Pancreas (tissue), 10 donors: ENCODE measurements at regions not wholly inside any gene's neighbourhood (a gene's known extent, or its start where the extent isn't known, plus 50 kb on each side); places are given as distances from the start of the nearest gene placed in this dataset.
"Not testable (repeated sequence)": the region's sequence is repeated elsewhere in the genome, so short reads cannot be mapped to it uniquely, and the experiment has no call there.

Experiments
- ATAC-seq, 4 donors: fragments of 200-7000 bp; cut with Tn5 transposase; one replicate each; pipeline versions ENCODE4 v1.8.0 to v1.9.1; 2020; ENCODE audit warnings: mild to moderate bottlenecking in 4 of 4, moderate library complexity in 4 of 4
- DNase-seq, 6 donors: peaks; one replicate each; pipeline ENCODE4 v3.0.0-alpha.2; 2020
- FAIRE-seq: peaks from 2 replicates; lab custom pipeline; 2012; peaks lifted over from hg19 to GRCh38; lab: Jason Lieb, UNC
- H3K27ac ChIP-seq, 4 donors: fragments of 200-600 bp; sonication (generic); 1 replicate in 3 of 4; 2 replicates in 1 of 4; pipeline versions ENCODE4 v1.5.0 to v1.8.0; 2020
- H3K27me3 ChIP-seq, 4 donors: fragments of 200-600 bp; one replicate each; pipeline ENCODE4 v1.8.0; 2021
- H3K36me3 ChIP-seq, 3 donors: fragments of 200-600 bp; sonication (generic) in 1 of 3; one replicate each; pipeline versions ENCODE4 v1.5.0 to v1.8.0; 2020 to 2021
- H3K4me1 ChIP-seq, 3 donors: fragments of 200-600 bp; one replicate each; pipeline ENCODE4 v1.8.0; 2021
- H3K4me3 ChIP-seq, 4 donors: fragments of 200-600 bp; sonication (generic) in 2 of 4; one replicate each; pipeline versions ENCODE4 v1.5.0 to v1.8.0; 2020 to 2021
- H3K9me3 ChIP-seq, 4 donors: fragments of 200-600 bp; one replicate each; pipeline ENCODE4 v1.8.0; 2021
- WGBS, 2 donors: extraction: QIAGEN DNeasy Blood & Tissue Kit; methylation state at CpG; one replicate each; pipeline ENCODE4 v1.1.7; 2013; 5-methylcytosine and 5-hydroxymethylcytosine counted together
- intact Hi-C, 3 donors: fragments of 100-400 bp; cut with DNase I; formaldehyde crosslinking; loops; one replicate each; pipeline versions ENCODE4 v1.11.1 to v1.14.2; 2022
- TF ChIP-seq, protein P1 (sequence below), 4 donors: fragments of 200-600 bp; sonication (generic) in 3 of 4; IDR thresholded peaks; one replicate each; pipeline versions ENCODE4 v1.5.0 to v1.8.0; 2021; ENCODE audit warnings: antibody characterized with exemption in 4 of 4
- donor health status: healthy with polysubstance abuse.
- donor health status: DM: no; HTN: no; CAD: no; lungs with moderate emphysema.
- donor health status: DM: no; HTN: no; CAD: no.
- donor health status: control.
- donor health status: control.
- donor health status: Bipolar disorder and iron deficiency.
- donor health status: DM: yes; HTN: yes; CAD: no.
- donor health status: DM: no; HTN: no; CAD: no.
- donor health status: DM: no; HTN: no; CAD: no.
- donor health status: DM: yes; HTN: yes; CAD: no.

DNA sequence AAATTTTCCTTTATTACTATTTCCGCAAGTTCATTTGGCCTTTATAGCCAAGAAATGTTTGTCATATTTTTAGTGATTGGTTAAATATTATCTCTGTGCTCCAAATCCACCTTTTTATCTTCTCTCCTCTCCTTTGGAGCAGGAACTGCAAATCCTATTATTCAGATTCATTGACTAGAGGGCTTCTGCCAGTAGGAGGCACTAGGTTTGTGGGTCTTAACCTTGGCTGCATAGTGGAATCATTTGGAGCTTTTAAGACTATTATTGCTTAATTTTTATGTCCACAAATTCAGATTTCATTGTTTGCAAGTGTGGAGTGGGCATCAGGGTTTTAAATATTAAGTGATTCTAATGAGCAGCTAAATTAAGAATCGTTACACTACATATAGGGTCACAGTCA, 75.3 kb upstream of the SYT10 start:
- FAIRE-seq (no peak), ATAC-seq (no peak), DNase-seq (no peak)
- Histone ChIP-seq H3K4me3 (no peak overlapping the region), H3K36me3 (no peaks in the 10 kb centered on the region), H3K9me3 (no peaks in the 10 kb centered on the region), H3K27ac (no peak overlapping the region), H3K4me1 (no peaks in the 10 kb centered on the region), H3K27me3 (no peaks in the 10 kb centered on the region)
- TF ChIP-seq, protein P1, sequence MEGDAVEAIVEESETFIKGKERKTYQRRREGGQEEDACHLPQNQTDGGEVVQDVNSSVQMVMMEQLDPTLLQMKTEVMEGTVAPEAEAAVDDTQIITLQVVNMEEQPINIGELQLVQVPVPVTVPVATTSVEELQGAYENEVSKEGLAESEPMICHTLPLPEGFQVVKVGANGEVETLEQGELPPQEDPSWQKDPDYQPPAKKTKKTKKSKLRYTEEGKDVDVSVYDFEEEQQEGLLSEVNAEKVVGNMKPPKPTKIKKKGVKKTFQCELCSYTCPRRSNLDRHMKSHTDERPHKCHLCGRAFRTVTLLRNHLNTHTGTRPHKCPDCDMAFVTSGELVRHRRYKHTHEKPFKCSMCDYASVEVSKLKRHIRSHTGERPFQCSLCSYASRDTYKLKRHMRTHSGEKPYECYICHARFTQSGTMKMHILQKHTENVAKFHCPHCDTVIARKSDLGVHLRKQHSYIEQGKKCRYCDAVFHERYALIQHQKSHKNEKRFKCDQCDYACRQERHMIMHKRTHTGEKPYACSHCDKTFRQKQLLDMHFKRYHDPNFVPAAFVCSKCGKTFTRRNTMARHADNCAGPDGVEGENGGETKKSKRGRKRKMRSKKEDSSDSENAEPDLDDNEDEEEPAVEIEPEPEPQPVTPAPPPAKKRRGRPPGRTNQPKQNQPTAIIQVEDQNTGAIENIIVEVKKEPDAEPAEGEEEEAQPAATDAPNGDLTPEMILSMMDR (IDR thresholded peaks at IDR 0.05) = no peak
- WGBS, 2 donors = 77 to 85% methylated on average over 2 of the region's 2 CpGs
- intact Hi-C loops = no loop called here

DNA sequence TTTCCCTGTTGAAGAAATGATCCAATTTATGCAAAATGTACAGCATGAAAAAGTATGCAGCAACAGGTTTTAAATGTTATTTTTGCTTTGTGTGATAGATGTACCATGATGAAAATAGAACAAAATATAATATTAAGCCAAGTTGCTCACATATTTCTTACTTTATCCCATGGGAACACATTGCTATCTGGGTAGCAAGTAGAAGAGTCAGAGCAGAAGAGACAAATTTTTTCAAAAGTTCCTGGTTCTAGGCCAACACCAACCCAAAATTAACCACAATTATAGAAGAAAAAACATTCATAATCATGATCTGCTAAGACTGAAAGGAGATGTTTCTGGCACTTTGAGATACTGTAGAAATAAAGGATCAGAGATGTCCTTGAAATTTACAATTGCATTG, 79.9 kb upstream of the SYT10 start:
- H3K36me3 ChIP-seq = no peaks in the 10 kb centered on the region
- no peaks in the 10 kb centered on the region for H3K27me3 ChIP-seq
- intact Hi-C loops = no loop called here
- FAIRE-seq (no peak), DNase-seq (no peak), ATAC-seq (no peak)
- no peaks in the 10 kb centered on the region for H3K9me3 ChIP-seq
- H3K27ac ChIP-seq = no peak overlapping the region
- H3K4me1 ChIP-seq = no peaks in the 10 kb centered on the region
- TF ChIP-seq, protein P1 (IDR thresholded peaks at IDR 0.05) = no peak
- H3K4me3 ChIP-seq = no peak overlapping the region

DNA sequence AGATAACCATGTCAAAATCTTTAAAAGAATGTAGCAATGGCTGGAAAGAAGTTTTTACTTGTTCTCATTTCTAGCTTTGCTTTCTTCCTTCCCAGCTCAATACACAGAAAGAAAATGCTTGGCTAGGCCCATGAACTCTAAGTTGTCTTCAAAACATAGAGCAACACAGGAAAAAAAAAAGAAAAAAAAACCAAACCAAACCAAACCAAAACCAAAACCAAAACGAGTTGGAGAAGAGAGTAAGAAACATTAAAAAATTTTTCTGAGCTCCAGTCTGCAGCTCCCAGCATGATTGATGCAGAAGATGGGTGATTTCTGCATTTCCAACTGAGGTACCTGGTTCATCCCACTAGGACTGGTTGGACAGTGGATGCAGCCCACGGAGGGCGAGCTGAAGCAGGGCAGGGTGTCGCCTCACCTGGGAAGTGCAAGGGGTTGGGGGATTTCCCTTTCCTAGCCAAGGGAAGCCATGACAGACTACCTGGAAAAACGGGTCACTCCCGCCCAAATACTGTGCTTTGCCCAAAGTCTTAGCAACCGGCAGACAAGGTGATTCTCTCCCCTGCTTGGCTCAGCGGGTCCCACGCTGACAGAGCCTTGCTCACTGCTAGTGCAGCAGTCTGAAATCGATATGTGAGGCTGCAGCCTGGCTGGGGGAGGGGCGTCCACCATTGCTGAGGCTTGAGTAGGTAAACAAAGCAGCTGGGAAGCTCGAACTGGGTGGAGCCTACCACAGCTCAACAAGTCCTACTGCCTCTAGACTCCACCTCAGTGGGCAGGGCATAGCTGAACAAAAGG, 81.1 kb upstream of the SYT10 start:
- Histone ChIP-seq H3K4me3 (peak overlapping the region in 3 of 4 donors; percentile 11 to 33 (median 16)), H3K27ac (peak overlapping the region in 1 of 4 donors; percentile 37)
- intact Hi-C loops, H3K27me3 ChIP-seq, FAIRE-seq, H3K9me3 ChIP-seq, H3K36me3 ChIP-seq, H3K4me1 ChIP-seq: not testable (repeated sequence)
- DNase-seq (peak; percentile 54 to 80 (median 74)), ATAC-seq (peak; percentile 38 to 77 (median 57))
- WGBS, 2 donors = 26 to 28% methylated on average over 12 of the region's 12 CpGs

DNA sequence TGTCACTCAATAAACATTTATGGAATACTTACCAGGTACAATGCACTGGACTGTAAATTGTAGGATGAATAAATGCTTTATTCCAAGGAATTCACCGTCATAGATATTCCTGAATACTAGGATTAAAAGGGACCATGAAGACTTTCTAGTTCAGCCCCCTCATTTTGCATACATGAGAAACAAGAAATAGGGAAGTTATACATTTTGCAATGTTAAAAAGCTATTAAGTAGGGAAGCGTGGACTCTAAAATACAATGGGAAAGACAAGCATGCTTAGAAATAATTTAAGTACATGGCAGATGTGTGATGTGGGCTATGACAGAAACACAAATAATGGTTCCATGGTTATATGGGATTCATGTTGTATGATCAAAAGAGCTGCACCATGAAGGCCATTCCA, 89.4 kb upstream of the SYT10 start:
- no peak for FAIRE-seq
- WGBS, 2 donors = 55 to 69% methylated on average over 2 of the region's 2 CpGs

DNA sequence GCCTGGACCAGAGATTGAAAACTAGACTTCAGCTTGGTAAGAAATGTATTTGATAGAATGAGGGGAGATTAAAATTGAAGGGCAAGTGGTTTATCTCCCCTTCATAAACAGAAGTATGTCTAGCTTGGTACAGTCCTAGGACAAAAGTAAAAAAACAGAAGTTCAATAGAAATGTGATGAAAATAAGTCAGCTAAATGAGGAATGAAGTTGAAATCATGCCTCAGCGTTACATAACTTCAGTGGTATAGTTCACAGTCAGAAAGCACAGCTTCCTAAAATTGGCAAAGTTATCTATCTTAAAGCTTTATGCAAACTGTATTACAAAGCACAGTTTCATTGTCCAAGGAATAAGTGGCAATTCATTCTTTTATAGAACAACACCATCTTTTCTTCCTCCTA, 90.2 kb upstream of the SYT10 start:
- no peaks in the 10 kb centered on the region for H3K4me1 ChIP-seq
- no peaks in the 10 kb centered on the region for H3K36me3 ChIP-seq
- H3K4me3 ChIP-seq = no peak overlapping the region
- 59 to 83% methylated on average over 1 of the region's 1 CpG for WGBS, 2 donors
- intact Hi-C loops = no loop called here
- no peak for FAIRE-seq
- no peak overlapping the region for H3K27ac ChIP-seq
- DNase-seq = no peak
- ATAC-seq = peak in 1 of 4 donors; percentile 19
- H3K27me3 ChIP-seq = no peaks in the 10 kb centered on the region
- TF ChIP-seq, protein P1 (IDR thresholded peaks at IDR 0.05) = no peak
- H3K9me3 ChIP-seq = no peaks in the 10 kb centered on the region

More for the DNA sequence above, 89.4 kb upstream of the SYT10 start:
- Histone ChIP-seq H3K4me1 (no peaks in the 10 kb centered on the region), H3K36me3 (no peaks in the 10 kb centered on the region), H3K27me3 (no peaks in the 10 kb centered on the region), H3K27ac (no peak overlapping the region), H3K9me3 (no peaks in the 10 kb centered on the region), H3K4me3 (no peak overlapping the region)
- DNase-seq (no peak), ATAC-seq (no peak)
- intact Hi-C loops = no loop called here
- TF ChIP-seq, protein P1 (IDR thresholded peaks at IDR 0.05) = no peak
